ENCODE measurements at regions not wholly inside any gene's neighbourhood (a gene's known extent, or its start where the extent isn't known, plus 50 kb on each side); places are given as distances from the start of the nearest gene placed in this dataset.
"Not testable (repeated sequence)": the region's sequence is repeated elsewhere in the genome, so short reads cannot be mapped to it uniquely, and the experiment has no call there.

DNA sequence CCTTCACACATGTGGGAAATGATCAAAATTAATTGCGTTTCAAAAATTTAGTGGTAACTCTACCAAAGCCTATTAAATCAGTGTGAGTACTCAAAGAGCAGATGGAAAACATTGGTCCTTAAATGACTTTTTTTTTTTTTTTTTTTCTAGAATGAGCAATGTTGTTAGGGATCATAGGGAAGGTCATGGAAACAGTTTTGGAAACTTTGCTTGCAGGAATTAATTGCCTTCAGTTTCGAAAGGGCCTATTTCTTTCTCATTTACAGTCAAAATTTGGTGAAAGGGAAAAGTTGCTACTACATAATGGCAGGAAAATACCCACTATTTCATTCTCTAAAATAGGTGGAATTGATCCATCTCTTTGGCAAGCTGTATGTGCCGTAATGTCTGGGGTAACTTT, 160.9 kb downstream of the RTL9 start:
- no peak overlapping the region for H3K4me3 ChIP-seq (ENCODE audit: low read depth, low read length)
- TF ChIP-seq, protein P1, sequence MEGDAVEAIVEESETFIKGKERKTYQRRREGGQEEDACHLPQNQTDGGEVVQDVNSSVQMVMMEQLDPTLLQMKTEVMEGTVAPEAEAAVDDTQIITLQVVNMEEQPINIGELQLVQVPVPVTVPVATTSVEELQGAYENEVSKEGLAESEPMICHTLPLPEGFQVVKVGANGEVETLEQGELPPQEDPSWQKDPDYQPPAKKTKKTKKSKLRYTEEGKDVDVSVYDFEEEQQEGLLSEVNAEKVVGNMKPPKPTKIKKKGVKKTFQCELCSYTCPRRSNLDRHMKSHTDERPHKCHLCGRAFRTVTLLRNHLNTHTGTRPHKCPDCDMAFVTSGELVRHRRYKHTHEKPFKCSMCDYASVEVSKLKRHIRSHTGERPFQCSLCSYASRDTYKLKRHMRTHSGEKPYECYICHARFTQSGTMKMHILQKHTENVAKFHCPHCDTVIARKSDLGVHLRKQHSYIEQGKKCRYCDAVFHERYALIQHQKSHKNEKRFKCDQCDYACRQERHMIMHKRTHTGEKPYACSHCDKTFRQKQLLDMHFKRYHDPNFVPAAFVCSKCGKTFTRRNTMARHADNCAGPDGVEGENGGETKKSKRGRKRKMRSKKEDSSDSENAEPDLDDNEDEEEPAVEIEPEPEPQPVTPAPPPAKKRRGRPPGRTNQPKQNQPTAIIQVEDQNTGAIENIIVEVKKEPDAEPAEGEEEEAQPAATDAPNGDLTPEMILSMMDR (IDR thresholded peaks at IDR 0.05; ENCODE audit: low read depth, low read length): no peak

- TF ChIP-seq, protein P1 (IDR thresholded peaks at IDR 0.05; ENCODE audit: low read depth, low read length): no peak
- no peak overlapping the region for H3K4me3 ChIP-seq (ENCODE audit: low read depth, low read length)
Observed at GRCh38 chrX:110519906-110520452, 161.3 kb downstream of the RTL9 start.

- not testable (repeated sequence) for H3K4me3 ChIP-seq (ENCODE audit: low read depth, low read length)
Observed at GRCh38 chrX:110520652-110521051, 162.0 kb downstream of the RTL9 start.

DNA sequence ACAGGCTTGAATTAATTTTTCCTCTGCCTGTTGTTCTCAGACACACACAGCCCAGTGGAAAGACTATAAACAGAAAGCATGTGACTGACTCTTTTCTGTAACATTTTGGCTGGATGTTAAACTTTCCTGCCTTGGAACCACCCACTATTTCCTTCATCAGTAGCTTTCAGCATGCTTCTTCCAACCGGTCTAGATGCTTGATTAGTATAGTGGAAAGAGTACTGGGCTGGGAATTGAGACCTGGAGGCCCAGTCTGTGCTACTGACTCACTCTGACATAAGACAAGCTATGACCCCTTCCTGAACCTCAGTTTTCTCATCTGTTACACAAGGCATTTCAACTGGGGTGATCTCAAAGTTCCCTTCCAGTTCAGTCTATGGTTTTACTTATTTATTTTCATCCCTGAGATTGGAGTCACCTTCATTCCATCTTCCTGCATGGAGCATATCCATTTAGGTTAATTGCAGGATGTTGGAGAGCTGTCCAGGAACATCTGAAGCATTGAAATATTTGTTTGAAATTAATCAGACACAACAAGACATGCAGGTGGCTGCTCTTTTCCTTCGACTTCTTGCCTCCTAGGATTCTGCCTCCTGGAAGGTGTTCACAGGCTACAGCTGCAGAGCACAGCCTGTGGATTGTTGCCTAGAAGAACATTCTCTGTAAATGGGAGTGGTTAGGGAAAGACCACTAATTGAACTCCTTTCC, 173.4 kb downstream of the RTL9 start:
- H3K4me3 ChIP-seq (ENCODE audit: low read depth, low read length): no peak overlapping the region
- TF ChIP-seq, protein P1 (IDR thresholded peaks at IDR 0.05; ENCODE audit: low read depth, low read length): no peak

DNA sequence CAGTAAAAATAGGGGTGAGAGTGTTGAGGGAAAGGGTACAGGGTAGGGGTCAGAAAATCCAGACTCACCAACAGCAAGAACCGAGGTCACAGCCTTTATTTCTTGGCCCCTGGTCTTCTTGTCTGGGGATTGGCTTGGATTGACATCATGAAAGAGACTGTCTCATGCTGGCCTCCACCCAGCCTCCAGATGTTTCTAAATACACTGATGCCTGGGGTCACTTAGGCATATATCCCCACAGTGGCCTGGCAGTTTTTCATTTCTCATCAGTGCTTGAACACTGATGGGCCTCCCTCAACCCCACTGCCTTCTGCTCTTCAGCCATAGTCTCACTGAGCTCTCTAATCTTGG, 173.9 kb downstream of the RTL9 start:
- no peak overlapping the region for H3K4me3 ChIP-seq (ENCODE audit: low read depth, low read length)
- TF ChIP-seq, protein P1 (IDR thresholded peaks at IDR 0.05; ENCODE audit: low read depth, low read length): no peak

GRCh38 chrX:110536816-110537215, 178.2 kb downstream of the RTL9 start:
- no peak overlapping the region for H3K4me3 ChIP-seq (ENCODE audit: low read depth, low read length)
- TF ChIP-seq, protein P1 (IDR thresholded peaks at IDR 0.05; ENCODE audit: low read depth, low read length): no peak

- H3K4me3 ChIP-seq (ENCODE audit: low read depth, low read length): no peak overlapping the region
- TF ChIP-seq, protein P1 (IDR thresholded peaks at IDR 0.05; ENCODE audit: low read depth, low read length): no peak
Observed at GRCh38 chrX:110541266-110541665, 182.6 kb downstream of the RTL9 start.

GRCh38 chrX:110550854-110551253, 192.2 kb downstream of the RTL9 start:
- not testable (repeated sequence) for H3K4me3 ChIP-seq (ENCODE audit: low read depth, low read length)
